NCI-H128 (cell line): ENCODE measurements at regions not wholly inside any gene's neighbourhood (a gene's known extent, or its start where the extent isn't known, plus 50 kb on each side); places are given as distances from the start of the nearest gene placed in this dataset.

Source experiments
- DNase-seq: peaks from one replicate; lab custom pipeline; 2025; ENCODE audit not compliant: unreplicated experiment; lab: John Stamatoyannopoulos, UW

- no peak for DNase-seq
Observed at GRCh38 chr4:156252358-156252921, 298.8 kb upstream of the CTSO start.

DNA sequence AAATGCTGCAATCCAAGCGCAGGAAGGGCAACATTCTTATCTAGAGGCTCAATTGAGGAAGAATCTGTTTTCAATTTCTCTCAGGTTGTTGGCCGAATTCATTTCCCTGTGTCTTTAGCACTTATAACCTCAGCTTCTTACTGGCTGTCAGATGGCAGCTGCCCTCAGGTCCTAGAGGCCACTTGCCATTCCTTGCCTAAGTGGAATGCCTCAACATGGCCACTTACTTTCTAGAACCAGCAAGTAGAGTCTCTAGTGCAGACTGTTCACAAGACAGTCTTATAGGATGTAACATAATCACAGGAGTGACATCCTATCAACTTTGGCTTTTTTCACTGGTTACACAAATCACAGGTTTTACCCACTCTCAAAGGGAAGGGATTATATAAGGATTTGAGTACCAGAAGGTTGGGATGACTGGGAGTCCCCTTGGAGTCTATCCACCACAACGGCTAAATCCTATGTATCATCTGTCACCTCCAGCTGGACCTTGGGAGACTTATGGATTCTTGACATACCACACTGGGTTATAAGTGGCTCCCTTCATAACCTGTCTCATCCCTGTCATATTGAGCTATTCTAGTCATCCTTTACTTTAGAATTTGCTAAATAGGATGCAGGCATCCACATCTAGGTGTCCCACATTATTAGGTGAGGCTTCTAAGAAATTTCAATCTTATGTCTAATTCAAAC, 297.9 kb upstream of the CTSO start:
- no peak for DNase-seq

DNA sequence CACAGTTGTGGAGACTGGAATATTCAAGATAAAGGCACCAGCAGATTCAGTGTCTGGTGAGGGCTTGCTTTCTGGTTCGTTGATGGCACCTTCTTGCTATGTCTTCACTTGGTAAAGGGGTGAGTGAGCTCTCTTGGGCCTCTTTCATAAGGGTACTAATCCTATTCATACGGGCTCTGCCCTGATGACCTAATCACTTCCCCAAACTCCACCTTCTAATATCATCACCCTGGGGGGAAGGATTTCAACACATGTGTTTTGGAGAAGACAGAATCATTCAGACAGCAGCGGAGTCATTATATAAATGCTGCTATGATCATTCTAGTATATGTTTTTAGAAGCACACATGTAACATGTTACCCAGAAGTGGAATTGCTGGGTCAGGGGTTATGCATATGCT, 295.3 kb upstream of the CTSO start:
- DNase-seq = no peak

DNA sequence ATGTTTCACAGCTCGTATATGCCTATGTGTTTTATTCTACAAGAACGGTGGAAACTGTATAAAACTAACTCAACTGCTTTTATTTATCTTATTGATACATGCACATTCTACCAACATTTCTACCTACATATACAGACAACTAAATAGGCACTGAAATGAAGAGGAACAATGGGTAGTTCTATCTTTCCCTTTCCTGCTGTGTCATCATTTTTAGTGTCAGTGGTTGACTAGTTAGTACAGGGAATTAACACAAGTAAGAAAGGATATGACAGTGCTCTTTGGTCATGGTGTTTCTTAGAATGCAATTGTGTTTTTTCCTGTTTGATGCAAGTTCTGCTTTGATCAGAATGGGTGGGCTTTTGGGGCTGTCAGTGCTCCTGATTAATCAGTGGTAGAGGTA, 293.8 kb upstream of the CTSO start:
- DNase-seq = no peak

GRCh38 chr4:156243015-156243414, 289.3 kb upstream of the CTSO start:
- no peak for DNase-seq

GRCh38 chr4:156242390-156242789, 288.7 kb upstream of the CTSO start:
- no peak for DNase-seq

- DNase-seq = no peak
Observed at GRCh38 chr4:156241896-156242295, 288.2 kb upstream of the CTSO start.

DNA sequence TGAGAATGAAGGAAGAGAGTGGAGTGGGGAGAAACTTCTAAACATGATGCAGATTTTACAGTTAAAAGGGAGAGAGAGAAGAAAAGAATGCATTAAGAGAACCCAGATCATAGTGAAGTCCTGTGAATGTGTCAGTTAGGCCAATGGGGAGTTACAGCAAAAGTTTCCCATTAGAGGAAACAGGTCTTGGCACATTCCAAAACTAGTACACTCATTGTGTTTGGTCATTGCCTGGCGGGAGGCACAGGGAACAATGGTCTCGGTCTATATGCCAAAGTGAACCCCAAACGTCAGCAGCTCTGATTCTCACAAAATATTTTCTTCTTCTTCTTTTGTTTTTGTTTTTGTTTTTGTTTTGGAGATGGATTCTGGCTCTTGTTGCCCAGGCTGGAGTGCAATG, 284.5 kb upstream of the CTSO start:
- DNase-seq = no peak

DNA sequence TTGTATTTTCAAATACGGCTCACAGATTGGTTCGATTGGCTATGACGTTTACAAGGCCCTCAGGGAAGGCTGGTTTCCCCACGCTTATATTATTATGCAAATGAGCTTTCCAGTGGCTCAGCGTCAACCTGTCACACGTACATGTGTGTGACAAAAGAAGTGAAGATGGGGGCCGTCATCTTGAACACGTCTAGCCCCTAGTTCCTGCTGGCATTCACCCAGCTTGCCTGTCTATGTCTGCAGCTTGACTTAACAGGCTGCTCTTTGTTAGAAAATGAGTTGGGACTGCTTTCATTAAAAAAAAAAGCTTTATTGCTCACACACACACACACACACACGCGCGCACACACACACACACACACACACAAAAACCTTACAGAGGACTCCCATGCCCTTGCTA, 283.6 kb upstream of the CTSO start:
- DNase-seq = no peak

DNA sequence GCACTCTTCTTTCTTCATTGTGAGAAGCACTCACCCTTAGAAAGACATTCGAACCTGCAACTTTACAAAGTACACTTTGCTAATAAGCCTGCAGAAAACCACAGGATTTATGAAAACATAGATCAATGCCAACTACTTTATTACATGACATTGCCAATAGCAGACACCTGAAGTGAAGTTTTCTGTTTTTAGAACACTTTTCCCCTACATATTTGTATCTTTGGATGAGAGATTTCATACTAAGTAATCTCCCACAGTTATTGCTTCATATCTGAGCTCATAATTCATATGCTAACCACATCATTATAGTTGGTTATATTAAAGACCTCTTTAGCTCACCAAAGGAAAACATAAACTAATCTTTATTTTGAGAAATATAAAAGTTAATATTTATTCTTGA, 276.5 kb upstream of the CTSO start:
- no peak for DNase-seq

DNA sequence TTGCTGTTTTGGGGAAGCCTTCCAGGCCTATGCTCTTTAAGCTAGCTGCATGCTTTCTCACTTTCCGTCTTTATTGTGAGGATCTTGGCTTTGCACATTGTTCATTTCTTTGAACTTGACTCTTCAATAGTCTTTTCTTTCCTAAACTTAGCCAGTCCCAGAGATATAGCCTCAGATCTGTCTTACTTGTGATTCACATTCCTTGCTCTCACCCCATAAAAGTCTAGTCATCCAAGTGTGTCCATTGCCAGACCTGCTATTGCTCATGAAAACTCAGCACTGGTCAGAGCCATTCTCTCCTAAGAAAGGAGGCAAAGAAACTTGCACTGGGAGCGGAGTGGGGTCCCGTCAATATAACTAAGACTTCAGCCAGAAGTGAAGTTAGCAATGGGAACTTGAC, 275.0 kb upstream of the CTSO start:
- DNase-seq = no peak

DNA sequence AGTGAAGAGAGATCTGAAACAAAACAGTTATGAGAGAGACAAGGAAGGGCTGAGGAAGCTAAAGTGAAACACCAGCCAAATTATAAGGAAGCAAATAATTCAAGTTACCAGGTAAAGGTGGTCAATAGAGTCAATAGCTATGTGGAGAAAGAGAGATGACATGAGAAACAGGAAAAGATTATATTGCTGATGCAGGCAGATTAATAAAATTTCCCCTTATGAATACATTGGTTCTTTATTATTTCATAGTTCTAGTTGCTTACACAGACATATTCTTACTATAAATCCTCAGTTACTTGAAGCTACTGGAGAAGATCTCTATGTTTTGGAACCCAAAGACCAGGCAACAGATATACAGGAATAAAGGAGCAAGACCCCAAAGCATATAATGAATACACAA, 273.7 kb upstream of the CTSO start:
- no peak for DNase-seq

GRCh38 chr4:156223985-156224384, 270.3 kb upstream of the CTSO start:
- no peak for DNase-seq

DNA sequence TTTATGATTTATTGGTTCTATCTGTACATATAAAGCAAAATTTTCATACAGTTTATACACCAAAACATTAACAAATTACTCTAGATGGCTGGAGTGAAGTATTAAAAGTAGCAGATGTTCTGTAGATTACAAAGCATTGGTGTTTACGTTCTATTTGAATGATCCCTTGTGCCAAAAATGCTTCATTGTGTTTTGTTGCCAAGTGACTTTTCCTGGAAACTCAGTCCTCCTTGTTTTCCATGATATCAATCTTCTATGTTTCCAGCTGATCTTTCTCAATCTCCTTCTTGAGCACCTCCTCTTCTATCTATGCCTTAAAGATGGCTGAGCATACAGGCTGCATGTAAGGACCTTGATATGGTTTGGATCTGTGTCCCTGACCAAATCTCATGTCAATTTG, 263.6 kb upstream of the CTSO start:
- no peak for DNase-seq

- no peak for DNase-seq
Observed at GRCh38 chr4:156201050-156201449, 247.4 kb upstream of the CTSO start.

- no peak for DNase-seq
Observed at GRCh38 chr4:156198511-156198910, 244.8 kb upstream of the CTSO start.

DNA sequence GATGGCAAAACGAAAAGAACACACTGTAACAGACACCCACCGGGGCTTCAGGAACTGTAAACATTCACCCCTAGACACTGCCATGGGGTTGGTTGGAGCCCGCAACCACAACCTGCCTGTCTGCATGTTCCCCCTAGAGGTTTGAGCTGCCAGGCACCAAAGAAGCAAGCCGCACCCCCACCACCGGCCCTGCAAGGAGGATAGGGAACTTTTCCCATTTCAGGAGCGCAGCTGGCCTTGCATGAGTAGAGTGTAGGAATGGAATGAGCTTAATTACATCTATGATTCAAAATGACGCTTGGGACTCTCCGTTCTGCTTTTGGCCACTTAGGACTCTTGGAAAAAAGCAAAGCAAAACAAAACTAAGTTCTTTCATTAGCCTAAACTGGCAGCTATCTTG, 243.6 kb upstream of the CTSO start:
- no peak for DNase-seq

DNA sequence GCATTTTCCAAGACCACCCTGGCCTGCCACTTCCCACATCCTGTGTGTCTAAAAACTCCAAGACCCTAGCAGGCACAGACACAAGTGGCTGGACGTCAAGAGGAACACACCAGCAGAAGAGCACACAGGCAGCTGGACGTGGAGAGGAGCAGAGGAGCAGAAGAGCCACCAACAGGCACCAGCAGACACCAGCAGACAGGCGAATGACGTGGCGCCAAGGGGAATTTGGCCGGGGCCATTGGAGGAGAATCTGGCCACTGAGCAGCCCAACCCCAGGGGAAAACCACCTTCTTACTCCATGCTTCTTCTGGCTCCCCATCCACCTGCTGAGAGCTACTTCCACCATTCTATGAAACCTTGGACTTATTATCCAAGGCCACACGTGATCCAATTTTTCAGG, 243.1 kb upstream of the CTSO start:
- DNase-seq = no peak

GRCh38 chr4:156195914-156196313, 242.2 kb upstream of the CTSO start:
- DNase-seq = no peak

DNA sequence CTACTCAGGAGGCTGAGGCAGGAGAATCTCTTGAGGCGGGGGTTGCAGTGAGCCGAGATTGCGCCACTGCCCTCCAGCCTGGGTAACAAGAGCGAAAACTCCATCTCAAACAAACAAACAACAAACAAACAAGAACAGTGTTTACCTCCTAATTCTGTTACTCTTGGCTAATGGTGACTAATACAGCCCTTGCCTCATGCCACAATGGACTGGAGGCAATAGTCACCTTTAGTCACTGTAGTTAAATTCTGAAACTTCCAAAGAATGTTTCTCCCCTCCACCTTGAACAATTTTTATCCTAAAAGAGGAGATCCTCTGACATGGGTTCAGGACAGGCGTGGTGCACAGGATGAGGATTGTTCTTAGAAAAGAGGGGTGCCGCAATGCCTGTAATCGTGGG, 241.2 kb upstream of the CTSO start:
- DNase-seq = no peak

GRCh38 chr4:156193800-156194199, 240.1 kb upstream of the CTSO start:
- DNase-seq = no peak

GRCh38 chr4:156193106-156193505, 239.4 kb upstream of the CTSO start:
- no peak for DNase-seq

DNA sequence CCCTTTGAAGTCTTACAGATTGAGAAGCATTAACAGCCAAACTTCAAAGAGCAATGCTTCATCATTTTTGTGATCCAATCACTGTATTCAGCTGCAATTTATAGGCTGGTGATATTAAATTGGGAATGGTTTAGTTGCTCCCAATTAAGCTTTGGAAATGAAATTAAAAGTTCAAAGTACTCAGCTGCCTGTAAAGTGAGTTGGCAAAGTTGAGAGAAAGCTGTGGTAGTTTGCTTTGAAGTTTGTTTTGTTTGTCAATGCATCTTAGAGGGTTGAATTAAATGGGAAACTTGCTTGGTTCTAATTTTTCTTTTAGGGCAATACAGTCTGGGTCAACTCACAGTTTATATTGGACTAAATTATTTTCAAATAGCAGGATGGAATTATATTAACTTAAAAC, 238.4 kb upstream of the CTSO start:
- DNase-seq = no peak
